Stimulated activated naive CD4-positive, alpha-beta T cell treated with Interleukin-2 at 50 U/mL for 16 hours (primary cell): ENCODE measurements at regions not wholly inside any gene's neighbourhood (a gene's known extent, or its start where the extent isn't known, plus 50 kb on each side); places are given as distances from the start of the nearest gene placed in this dataset.

Experiments used
- DNase-seq: peaks from one replicate; lab custom pipeline; 2025; lab: John Stamatoyannopoulos, UW

- no peak for DNase-seq
Observed at GRCh38 chr1:201749059-201749690, 79.8 kb upstream of the IPO9 start.

DNA sequence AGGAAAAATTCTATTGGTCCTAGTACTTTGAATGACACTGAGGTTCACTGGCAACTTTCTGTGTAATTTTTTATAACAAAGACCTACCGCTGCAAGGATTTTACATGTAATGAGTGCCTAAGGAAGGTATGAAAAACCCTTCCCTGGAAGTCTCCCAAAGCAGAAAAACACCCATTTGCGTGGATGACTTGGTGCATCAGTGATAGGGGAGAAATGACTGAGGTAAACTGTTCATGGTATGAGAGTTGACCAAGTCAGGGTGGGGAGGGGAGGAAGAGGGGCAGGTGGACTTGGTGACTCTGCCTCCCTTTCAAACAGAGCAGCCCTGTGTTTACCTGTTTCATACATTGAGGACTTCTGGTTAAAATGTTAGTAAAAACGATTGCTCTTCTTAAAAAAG lies 78.8 kb upstream of the IPO9 start:
- DNase-seq, result no peak

DNA sequence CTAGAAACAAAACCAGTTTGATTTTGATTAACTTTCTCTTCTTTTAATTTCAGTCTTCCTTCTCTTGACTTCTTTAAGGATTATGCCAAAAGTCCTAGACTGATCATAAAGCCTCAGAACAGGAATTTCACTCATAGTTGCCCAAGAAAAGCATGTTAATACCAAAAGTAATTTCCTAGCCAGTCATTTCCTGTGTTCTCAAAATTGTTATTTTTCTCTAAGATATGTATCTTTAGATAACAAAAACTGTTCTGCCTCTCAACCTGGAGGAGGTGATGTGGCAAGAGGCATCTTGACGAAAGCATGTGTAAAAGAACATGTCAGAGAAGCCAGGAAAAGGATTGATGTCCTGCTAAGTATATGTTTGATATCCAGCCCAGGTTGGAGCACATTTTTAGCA lies 78.0 kb upstream of the IPO9 start:
- no peak for DNase-seq

DNA sequence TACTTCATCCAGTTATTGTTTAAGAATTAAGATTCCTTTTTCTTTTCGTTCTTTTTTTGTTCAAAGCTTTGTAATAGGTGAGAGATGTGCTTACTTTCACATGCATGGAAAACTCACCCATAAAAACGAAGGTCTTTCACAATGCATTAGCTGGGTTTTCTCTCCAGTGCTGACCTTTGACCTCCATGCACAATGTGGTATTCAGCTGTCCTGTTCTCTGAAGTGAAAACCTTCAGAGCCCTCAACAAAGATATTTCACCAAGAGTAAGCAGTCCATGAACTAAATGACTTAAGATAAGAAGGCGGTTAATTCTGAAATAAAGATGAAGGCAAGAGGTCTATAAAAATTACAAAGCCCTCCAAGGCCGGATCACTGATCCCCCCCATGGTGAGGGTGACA lies 77.1 kb upstream of the IPO9 start:
- no peak for DNase-seq

DNA sequence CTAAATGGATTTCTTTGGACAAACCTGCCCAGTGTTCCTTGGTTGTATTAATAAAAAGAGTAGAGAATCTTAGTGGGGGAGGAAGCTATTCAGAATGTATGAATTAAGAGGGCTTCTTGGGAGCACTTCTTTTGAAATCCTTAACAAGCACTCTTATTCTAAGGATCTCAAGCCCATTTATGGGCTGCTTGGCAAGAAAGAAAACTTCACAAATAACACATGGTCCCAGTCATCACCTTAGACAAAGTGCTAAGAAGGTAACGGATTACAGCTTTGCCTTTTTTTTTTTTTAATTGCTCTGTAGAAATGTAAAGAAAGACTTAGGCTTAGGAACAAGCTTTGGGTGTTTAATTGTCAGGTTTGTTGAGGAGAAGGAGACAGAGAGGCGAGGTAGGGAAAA lies 76.6 kb upstream of the IPO9 start:
- no peak for DNase-seq

GRCh38 chr1:201753492-201753891 lies 75.5 kb upstream of the IPO9 start:
- no peak for DNase-seq

DNA sequence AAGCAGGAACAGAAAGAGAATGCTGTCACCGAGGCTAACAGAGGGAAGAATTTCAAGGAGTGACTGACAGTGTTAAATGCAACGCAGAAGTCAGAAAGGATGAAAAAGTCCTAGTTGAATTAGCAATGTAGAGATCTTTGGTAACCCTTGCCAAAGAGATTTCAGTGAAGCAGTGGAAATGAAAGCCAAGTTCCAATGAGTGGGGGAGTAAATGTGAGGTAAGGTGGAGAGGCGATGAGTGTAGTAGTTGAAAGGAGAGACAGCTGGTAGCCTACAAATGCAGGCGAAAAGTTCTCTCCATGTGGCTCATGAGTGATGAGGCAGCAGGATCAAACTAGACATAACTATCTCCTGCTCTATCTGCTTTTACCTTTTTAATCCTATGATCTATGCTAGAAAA lies 74.6 kb upstream of the IPO9 start:
- DNase-seq, result no peak

DNA sequence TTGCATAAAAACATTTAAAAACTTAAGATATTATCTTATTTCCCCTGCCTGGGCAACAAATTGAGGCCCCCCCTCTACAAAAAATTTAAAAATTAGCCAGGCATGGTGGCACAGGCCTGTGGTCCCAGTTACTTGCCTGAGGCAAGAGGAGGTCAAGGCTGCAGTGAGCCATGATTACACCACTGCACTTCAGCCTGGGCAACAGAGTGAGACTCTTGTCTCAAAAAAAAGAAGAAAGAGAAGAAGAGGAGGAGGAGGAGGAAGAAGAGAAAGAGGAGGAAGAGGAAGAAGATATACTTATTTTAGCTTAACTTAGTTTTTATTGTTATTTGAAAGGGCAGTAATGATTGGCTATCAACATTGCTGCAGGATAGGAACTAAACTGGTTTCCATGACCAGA lies 73.8 kb upstream of the IPO9 start:
- DNase-seq, result no peak

DNA sequence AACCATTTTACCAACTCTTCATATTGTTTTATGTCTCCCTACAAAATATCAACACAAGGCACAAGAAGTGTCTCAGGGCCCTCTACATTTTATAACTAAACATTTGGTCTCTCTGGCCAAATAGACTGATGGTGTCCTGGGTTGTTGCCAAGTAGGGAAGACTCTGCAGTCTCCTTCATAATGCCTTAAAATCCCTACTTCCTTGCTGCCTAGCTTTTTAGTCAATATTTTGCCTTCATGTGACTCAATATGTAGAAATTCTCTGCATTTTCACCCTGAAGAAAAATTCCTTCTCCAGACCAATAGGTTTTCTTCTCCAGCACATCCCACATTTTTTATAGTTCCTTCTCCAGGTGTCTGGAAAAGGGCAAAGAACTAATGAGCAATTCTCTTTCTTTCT lies 72.6 kb upstream of the IPO9 start:
- no peak for DNase-seq

- DNase-seq, result no peak
Observed at GRCh38 chr1:201758499-201759050, 70.4 kb upstream of the IPO9 start.

DNA sequence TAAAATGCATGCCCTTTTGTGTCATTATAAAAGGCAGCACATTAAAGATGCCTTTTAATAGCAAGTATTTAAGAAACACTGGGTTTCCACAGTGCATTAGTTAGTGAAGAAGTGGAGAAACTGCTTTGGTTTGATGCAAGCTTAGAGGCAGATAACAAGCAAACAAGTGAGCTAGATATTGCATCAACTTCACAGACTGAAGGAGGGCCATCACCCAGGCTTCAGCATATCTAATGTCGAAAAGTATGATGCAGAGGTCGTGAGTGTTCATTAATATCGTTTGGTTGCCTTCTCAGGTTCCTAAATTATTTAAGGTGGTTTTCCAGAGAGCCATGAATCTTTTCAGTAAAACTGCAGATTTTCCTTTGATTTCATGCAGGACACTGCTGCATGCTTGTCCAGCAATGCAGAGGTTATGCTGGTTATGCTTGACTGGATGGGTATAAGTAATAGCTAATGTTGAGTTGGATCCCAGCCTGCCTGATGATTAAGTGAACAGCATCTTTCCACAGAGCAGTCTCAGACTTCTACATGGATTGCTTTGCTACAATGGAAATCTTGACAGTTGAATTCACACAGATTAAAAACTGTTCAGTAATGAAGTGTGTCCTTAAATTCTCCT lies 69.7 kb upstream of the IPO9 start:
- DNase-seq, result no peak

GRCh38 chr1:201760516-201760915 lies 68.4 kb upstream of the IPO9 start:
- DNase-seq, result no peak

DNA sequence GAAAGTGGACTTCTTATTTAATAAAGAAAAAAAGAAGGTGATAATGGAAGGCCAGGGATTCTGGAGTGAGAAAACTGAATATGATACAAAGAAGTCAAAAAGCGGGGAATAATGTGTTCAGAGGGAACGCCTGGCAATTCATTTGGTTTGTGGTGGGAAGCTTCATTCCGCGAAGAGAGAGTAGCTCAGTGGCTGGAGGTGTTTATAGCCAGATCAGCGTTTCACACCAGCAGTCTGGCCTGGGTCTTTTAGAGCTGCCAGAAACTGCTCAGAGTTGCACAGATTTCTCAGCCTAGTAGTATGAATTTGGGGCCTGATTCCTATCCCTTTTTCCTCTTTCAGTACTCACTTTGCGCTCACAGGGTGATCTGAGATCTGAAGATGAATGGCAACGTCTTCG lies 67.8 kb upstream of the IPO9 start:
- no peak for DNase-seq

- DNase-seq, result no peak
Observed at GRCh38 chr1:201761871-201762270, 67.1 kb upstream of the IPO9 start.

GRCh38 chr1:201762381-201762780 lies 66.6 kb upstream of the IPO9 start:
- DNase-seq, result no peak

DNA sequence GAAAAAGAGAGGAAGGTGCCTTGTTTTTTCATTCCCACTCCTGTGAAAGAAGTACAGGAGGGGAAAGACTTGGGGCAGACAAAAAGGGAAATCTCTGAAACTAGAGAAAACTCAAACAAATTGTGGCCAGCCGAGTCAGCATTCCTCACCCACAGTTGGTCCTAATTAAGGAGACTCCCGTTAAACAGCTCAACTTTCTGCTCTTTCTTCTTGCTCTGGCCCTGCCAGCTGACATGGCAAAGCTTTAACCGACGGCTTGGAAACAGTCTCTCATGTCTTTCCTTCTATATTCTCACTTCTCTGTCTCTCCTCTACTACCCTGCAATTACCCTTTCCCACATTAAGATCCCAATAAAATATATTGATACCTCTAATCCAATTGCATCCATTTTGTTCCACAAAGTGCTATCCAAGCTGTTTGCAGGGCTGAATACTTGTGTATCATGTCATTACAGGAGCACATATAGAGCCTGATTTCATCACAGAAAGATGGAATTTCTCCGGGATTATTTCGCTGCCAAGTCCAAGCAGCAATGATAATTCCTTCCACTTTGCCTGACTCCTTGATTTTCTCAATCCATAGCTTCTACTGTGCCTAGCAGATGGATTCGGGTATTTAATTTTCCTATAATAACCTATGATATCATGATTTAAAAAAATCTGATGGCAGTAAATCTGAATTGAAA lies 65.4 kb upstream of the IPO9 start:
- DNase-seq, result no peak

GRCh38 chr1:201764166-201764565 lies 64.8 kb upstream of the IPO9 start:
- no peak for DNase-seq

DNA sequence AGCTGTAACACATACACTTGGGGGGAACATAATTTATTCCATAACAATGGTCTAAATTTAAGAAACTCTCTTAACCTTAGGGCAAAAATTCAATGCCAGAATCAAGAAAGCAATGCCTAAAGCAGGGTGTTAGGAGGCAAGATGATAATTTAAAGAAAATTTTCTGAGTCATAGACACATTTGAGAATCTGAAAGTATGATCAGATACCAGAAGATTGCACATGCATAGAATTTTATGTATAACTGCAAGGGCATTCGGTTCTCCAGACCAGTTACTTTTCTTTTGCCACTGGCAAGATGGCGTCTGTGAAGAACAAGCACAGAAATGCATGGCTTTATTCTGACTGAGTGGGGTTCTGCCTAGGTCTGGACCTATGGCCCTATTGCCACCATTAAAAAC lies 64.4 kb upstream of the IPO9 start:
- DNase-seq, result no peak

GRCh38 chr1:201766131-201766866 lies 62.7 kb upstream of the IPO9 start:
- DNase-seq, result no peak

DNA sequence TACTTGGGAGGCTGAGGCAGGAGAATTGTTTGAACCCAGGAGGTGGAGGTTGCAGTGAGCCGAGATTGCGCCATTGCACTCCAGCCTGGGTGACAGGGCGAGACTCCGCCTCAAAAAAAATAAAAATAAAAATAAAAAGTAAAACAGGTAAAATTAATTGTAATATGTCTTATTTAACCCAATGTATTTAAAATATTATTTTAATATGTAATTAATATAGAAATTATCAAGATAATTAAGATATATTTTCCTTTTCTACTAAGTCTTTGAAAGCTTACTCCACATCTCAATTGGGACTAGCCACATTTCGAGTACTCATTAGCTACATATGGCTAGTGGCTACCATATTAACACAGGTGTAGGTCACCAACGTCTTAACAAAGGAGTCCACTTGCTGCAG lies 61.6 kb upstream of the IPO9 start:
- no peak for DNase-seq

DNA sequence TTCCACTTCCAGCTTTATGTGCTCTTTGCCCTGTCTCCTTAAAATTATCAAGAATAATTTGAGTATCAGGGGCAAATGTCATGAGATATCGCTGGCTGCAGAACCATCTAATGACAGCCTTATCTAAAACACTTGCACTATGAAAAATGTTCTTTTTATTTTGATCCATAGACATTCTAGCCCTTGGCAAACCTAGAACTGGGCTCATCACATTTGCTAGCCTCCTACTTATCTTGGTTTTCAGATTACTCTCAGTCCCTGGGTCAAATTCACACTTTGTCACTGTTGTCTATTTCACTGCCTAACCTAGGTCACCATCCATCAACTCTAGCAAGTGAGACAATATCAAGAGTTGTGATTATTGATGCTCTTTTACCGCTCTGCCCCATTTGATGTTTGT lies 59.9 kb upstream of the IPO9 start:
- no peak for DNase-seq

DNA sequence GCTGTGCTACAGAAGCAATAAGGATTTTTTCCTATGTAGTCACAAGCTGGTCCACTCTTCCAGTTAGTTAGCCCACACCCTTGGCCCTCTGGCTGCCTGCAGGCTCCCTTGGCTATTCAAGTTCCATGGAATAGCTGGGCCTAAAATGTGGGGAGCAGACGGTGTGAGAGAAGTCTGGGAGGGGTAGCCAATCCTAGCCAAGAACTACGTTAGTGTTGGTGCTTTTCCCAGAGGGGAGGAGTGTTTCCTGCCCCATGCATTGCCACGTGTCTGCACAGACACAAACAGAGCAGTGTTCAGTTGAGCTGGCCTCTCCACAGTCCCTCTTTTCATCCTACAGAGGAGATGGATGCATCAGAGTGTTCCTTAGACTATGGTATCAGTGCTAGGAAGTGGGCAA lies 59.0 kb upstream of the IPO9 start:
- DNase-seq, result no peak

GRCh38 chr1:201771466-201771865 lies 57.5 kb upstream of the IPO9 start:
- DNase-seq, result no peak
